Adipocyte (in vitro differentiated cells): ENCODE measurements at regions not wholly inside any gene's neighbourhood (a gene's known extent, or its start where the extent isn't known, plus 50 kb on each side); places are given as distances from the start of the nearest gene placed in this dataset.
"Not testable (repeated sequence)": the region's sequence is repeated elsewhere in the genome, so short reads cannot be mapped to it uniquely, and the experiment has no call there.

Experiments
- DNase-seq: peaks from one replicate; pipeline ENCODE4 v3.0.0-alpha.2; 2015; ENCODE audit warnings: low read depth
- H3K27me3 ChIP-seq: replicated peaks from 2 replicates; pipeline ENCODE4 v1.7.0; 2013; ENCODE audit warnings: mild to moderate bottlenecking, low read length, moderate library complexity; ENCODE audit not compliant: control insufficient read depth, insufficient read depth
- H3K36me3 ChIP-seq: 2 replicates; pipeline ENCODE4 v1.7.0; 2013; ENCODE audit warnings: low read length, mild to moderate bottlenecking, moderate library complexity; ENCODE audit not compliant: control insufficient read depth, insufficient read depth, severe bottlenecking
- H3K4me1 ChIP-seq: 2 replicates; pipeline ENCODE4 v1.7.0; 2013; ENCODE audit warnings: mild to moderate bottlenecking, low read length, moderate library complexity; ENCODE audit not compliant: control insufficient read depth, insufficient read depth
- H3K4me3 ChIP-seq: 2 replicates; pipeline ENCODE4 v1.7.0; 2013; ENCODE audit warnings: mild to moderate bottlenecking, low read length, moderate library complexity
- H3K9ac ChIP-seq: 2 replicates; pipeline ENCODE4 v1.7.0; 2013; ENCODE audit warnings: mild to moderate bottlenecking, low read length, moderate library complexity
- H3K9me3 ChIP-seq: 2 replicates; pipeline ENCODE4 v1.7.0; 2013; ENCODE audit warnings: mild to moderate bottlenecking, low read length, moderate library complexity; ENCODE audit not compliant: control insufficient read depth

- Histone ChIP-seq H3K9me3 (peaks cover 4% of the 10 kb centered on the region), H3K36me3 (no peaks in the 10 kb centered on the region), H3K4me3 (no peak overlapping the region), H3K9ac (no peak overlapping the region), H3K27me3 (no peaks in the 10 kb centered on the region), H3K4me1 (no peaks in the 10 kb centered on the region)
- no peak for DNase-seq
Measured at GRCh38 chr22:49513358-49513851, 314.3 kb downstream of the BRD1 start.

- H3K4me1 ChIP-seq = no peaks in the 10 kb centered on the region
- no peak for DNase-seq
- H3K9ac ChIP-seq = no peak overlapping the region
Measured at GRCh38 chr22:49512487-49513165, 315.0 kb downstream of the BRD1 start.

GRCh38 chr22:49511393-49512189, 316.1 kb downstream of the BRD1 start:
- not testable (repeated sequence) for H3K9me3 ChIP-seq, H3K4me3 ChIP-seq, H3K9ac ChIP-seq, H3K36me3 ChIP-seq, H3K4me1 ChIP-seq, DNase-seq, H3K27me3 ChIP-seq

More at GRCh38 chr22:49512487-49513165, 315.0 kb downstream of the BRD1 start:
- Histone ChIP-seq H3K36me3 (no peaks in the 10 kb centered on the region), H3K27me3 (no peaks in the 10 kb centered on the region), H3K4me3 (no peak overlapping the region), H3K9me3 (peaks cover 4% of the 10 kb centered on the region)

GRCh38 chr22:49510718-49511117, 317.0 kb downstream of the BRD1 start:
- no peak overlapping the region for H3K4me3 ChIP-seq
- H3K9ac ChIP-seq = no peak overlapping the region
- peaks cover 4% of the 10 kb centered on the region for H3K9me3 ChIP-seq
- H3K36me3 ChIP-seq = no peaks in the 10 kb centered on the region
- no peaks in the 10 kb centered on the region for H3K27me3 ChIP-seq
- H3K4me1 ChIP-seq = no peaks in the 10 kb centered on the region
- no peak for DNase-seq

- Histone ChIP-seq H3K4me1 (no peaks in the 10 kb centered on the region), H3K27me3 (no peaks in the 10 kb centered on the region), H3K9ac (no peak overlapping the region), H3K9me3 (peaks cover 4% of the 10 kb centered on the region), H3K36me3 (no peaks in the 10 kb centered on the region), H3K4me3 (no peak overlapping the region)
- no peak for DNase-seq
Measured at GRCh38 chr22:49509016-49509415, 318.7 kb downstream of the BRD1 start.

GRCh38 chr22:49508561-49508960, 319.1 kb downstream of the BRD1 start:
- no peak overlapping the region for H3K9ac ChIP-seq
- H3K27me3 ChIP-seq = no peaks in the 10 kb centered on the region
- H3K4me1 ChIP-seq = no peaks in the 10 kb centered on the region
- no peaks in the 10 kb centered on the region for H3K36me3 ChIP-seq
- no peak overlapping the region for H3K4me3 ChIP-seq
- H3K9me3 ChIP-seq = peaks cover 4% of the 10 kb centered on the region
- no peak for DNase-seq

- Histone ChIP-seq H3K9me3 (peaks cover 4% of the 10 kb centered on the region), H3K36me3 (no peaks in the 10 kb centered on the region), H3K27me3 (no peaks in the 10 kb centered on the region), H3K4me1 (no peaks in the 10 kb centered on the region), H3K9ac (no peak overlapping the region), H3K4me3 (no peak overlapping the region)
- no peak for DNase-seq
Measured at GRCh38 chr22:49507607-49508292, 319.9 kb downstream of the BRD1 start.

GRCh38 chr22:49506010-49506400, 321.7 kb downstream of the BRD1 start:
- H3K4me1 ChIP-seq = no peaks in the 10 kb centered on the region
- H3K27me3 ChIP-seq = no peaks in the 10 kb centered on the region
- no peaks in the 10 kb centered on the region for H3K36me3 ChIP-seq
- no peak overlapping the region for H3K4me3 ChIP-seq
- H3K9ac ChIP-seq = no peak overlapping the region
- DNase-seq = no peak
- H3K9me3 ChIP-seq = peaks cover 4% of the 10 kb centered on the region

- Histone ChIP-seq H3K4me3 (no peak overlapping the region), H3K27me3 (no peaks in the 10 kb centered on the region), H3K9ac (no peak overlapping the region), H3K36me3 (no peaks in the 10 kb centered on the region), H3K9me3 (no peaks in the 10 kb centered on the region), H3K4me1 (no peaks in the 10 kb centered on the region)
- DNase-seq = no peak
Measured at GRCh38 chr22:49505337-49506009, 322.2 kb downstream of the BRD1 start.

- H3K9ac ChIP-seq = no peak overlapping the region
- H3K27me3 ChIP-seq = no peaks in the 10 kb centered on the region
- no peaks in the 10 kb centered on the region for H3K9me3 ChIP-seq
- DNase-seq = no peak
- H3K36me3 ChIP-seq = no peaks in the 10 kb centered on the region
- no peaks in the 10 kb centered on the region for H3K4me1 ChIP-seq
- H3K4me3 ChIP-seq = no peak overlapping the region
Measured at GRCh38 chr22:49503896-49504521, 323.7 kb downstream of the BRD1 start.
